Testis (tissue), 2 donors: ENCODE measurements at regions not wholly inside any gene's neighbourhood (a gene's known extent, or its start where the extent isn't known, plus 50 kb on each side); places are given as distances from the start of the nearest gene placed in this dataset.
"Not testable (repeated sequence)": the region's sequence is repeated elsewhere in the genome, so short reads cannot be mapped to it uniquely, and the experiment has no call there.

Experiments
- DNase-seq: peaks from one replicate; pipeline ENCODE4 v3.0.0-alpha.2; 2019
- H3K27ac ChIP-seq, 2 donors: fragments of 200-600 bp; sonication (generic); one replicate each; pipeline ENCODE4 v1.5.1; 2019
- H3K27me3 ChIP-seq: fragments of 200-600 bp; sonication (generic); one replicate; pipeline ENCODE4 v1.5.1; 2019
- H3K36me3 ChIP-seq: fragments of 200-600 bp; sonication (generic); one replicate; pipeline ENCODE4 v1.5.1; 2017; ENCODE audit warnings: low read depth; ENCODE audit errors: missing control alignments
- H3K4me1 ChIP-seq: fragments of 200-600 bp; sonication (generic); one replicate; pipeline ENCODE4 v1.5.1; 2019
- H3K4me3 ChIP-seq, 2 donors: fragments of 200-600 bp; sonication (generic); one replicate each; pipeline ENCODE4 v1.5.1; 2017 to 2019
- H3K9me3 ChIP-seq: fragments of 200-600 bp; sonication (generic); one replicate; pipeline ENCODE4 v1.5.1; 2017
- CTCF ChIP-seq, 3 experiments: fragments of 450-650 bp in 2 of 3; fragments of 200-600 bp in 1 of 3; sonication (generic) in 1 of 3; IDR thresholded peaks; one replicate each; pipeline ENCODE4 v1.5.1; 2016 to 2019; ENCODE audit warnings: antibody characterized with exemption in 3 of 3, mild to moderate bottlenecking in 2 of 3, moderate library complexity in 1 of 3
- POLR2A ChIP-seq: fragments of 450-650 bp; IDR thresholded peaks from one replicate; pipeline ENCODE4 v1.6.1; 2017; ENCODE audit warnings: antibody characterized with exemption, mild to moderate bottlenecking, moderate library complexity
- WGBS, 2 donors: methylation state at CpG; one replicate each; pipeline ENCODE4 v1.1.5; 2018; 5-methylcytosine and 5-hydroxymethylcytosine counted together
- intact Hi-C: fragments of 100-400 bp; cut with DNase I; formaldehyde crosslinking; loops from one replicate; pipeline ENCODE4 v1.15.1; 2023; ENCODE audit warnings: low total_unique reads

DNA sequence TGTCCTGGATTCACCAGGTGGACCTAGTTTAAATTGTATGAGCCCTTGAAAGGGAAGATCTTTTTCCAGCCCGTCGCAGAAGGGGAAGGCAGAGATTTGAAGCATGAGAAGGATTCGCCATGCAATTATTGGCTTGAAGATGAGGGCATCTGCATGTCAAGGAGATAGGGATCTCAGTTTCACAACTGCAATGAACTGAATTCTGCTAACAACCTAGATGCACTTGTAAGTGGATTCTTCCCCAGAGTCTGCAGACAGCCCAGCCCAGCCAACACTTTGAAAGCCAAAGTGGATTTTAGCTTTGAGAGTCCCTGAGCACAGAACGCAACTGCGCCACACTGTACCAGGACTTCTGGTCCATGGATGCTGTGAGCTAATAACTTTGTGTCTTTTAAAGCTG is 286.0 kb downstream of the TSN start:
- WGBS, 2 donors = 85 to 94% methylated on average over 5 of the region's 5 CpGs

GRCh38 chr2:122051659-122052058 is 296.2 kb downstream of the TSN start:
- intact Hi-C loops = not testable (repeated sequence)

More for the DNA sequence above, 286.0 kb downstream of the TSN start:
- Histone ChIP-seq H3K9me3 (no peaks in the 10 kb centered on the region), H3K4me1 (no peaks in the 10 kb centered on the region), H3K4me3 (no peak overlapping the region), H3K27me3 (no peaks in the 10 kb centered on the region), H3K36me3 (no peaks in the 10 kb centered on the region), H3K27ac (no peak overlapping the region)
- TF ChIP-seq CTCF (IDR thresholded peaks at IDR 0.05) = no peak
- no peak for TF ChIP-seq POLR2A
- no peak for DNase-seq
- intact Hi-C loops = no loop called here

GRCh38 chr2:122055521-122055931 is 300.1 kb downstream of the TSN start:
- WGBS, 2 donors = 29 to 33% methylated on average over 4 of the region's 4 CpGs
- no peak for DNase-seq
- intact Hi-C loops = no loop called here
- no peak for TF ChIP-seq POLR2A
- TF ChIP-seq CTCF (IDR thresholded peaks at IDR 0.05) = no peak
- Histone ChIP-seq H3K4me1 (no peaks in the 10 kb centered on the region), H3K9me3 (no peaks in the 10 kb centered on the region), H3K27ac (no peak overlapping the region), H3K27me3 (no peaks in the 10 kb centered on the region), H3K4me3 (no peak overlapping the region), H3K36me3 (no peaks in the 10 kb centered on the region)

More at GRCh38 chr2:122051659-122052058, 296.2 kb downstream of the TSN start:
- not testable (repeated sequence) for H3K36me3 ChIP-seq, H3K27me3 ChIP-seq, H3K4me1 ChIP-seq, H3K4me3 ChIP-seq, H3K9me3 ChIP-seq, DNase-seq, H3K27ac ChIP-seq
- WGBS, 2 donors = 86 to 94% methylated on average over 11 to 15 of the region's 20 CpGs

DNA sequence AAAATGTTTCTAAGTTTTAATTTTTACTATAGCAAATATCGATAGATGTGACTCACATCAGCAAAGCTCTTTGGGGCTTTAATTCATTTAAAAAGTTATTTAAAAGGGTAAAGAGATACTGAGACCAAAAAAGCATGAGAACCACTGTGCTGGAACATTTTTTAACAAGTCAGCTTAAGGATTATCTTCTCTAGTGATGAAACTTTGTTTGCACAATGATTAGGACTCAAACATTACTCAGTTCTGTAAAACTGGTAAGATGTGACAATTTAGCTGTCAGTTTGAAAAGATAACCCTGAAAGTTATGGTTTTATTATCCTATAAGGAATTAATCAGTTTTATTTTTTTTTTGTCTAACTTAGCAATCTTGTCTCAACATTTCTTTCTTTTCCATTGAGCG is 301.4 kb downstream of the TSN start:
- 61 to 77% methylated on average over 2 of the region's 2 CpGs for WGBS, 2 donors
- intact Hi-C loops = no loop called here

DNA sequence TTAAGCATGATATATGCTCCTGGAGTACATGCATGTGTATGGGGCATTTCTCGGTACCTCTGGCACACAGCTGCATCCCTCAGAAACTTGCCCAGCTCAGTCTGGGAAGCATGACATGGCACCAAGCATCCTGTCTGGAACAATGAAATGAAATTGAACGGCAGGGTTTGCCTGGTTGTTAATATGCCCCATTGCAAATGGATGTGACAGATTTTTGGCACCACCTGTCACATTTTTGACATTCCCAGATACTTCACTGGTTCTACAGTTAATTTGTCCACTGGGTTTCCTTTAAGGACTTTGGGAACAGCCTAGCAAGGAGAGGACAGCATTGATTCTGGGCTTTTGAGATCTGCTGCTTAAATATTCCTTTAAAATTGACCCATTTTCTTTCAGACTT is 305.8 kb downstream of the TSN start:
- Histone ChIP-seq H3K4me1 (no peaks in the 10 kb centered on the region), H3K4me3 (no peak overlapping the region), H3K27ac (no peak overlapping the region), H3K9me3 (no peaks in the 10 kb centered on the region), H3K27me3 (no peaks in the 10 kb centered on the region), H3K36me3 (no peaks in the 10 kb centered on the region)
- DNase-seq = no peak
- 80 to 86% methylated on average over 2 of the region's 2 CpGs for WGBS, 2 donors
- TF ChIP-seq CTCF (IDR thresholded peaks at IDR 0.05) (no peak), POLR2A (no peak)
- intact Hi-C loops = no loop called here

More for the DNA sequence above, 301.4 kb downstream of the TSN start:
- Histone ChIP-seq H3K27ac (no peak overlapping the region), H3K4me3 (no peak overlapping the region), H3K4me1 (no peaks in the 10 kb centered on the region), H3K9me3 (no peaks in the 10 kb centered on the region), H3K36me3 (no peaks in the 10 kb centered on the region), H3K27me3 (no peaks in the 10 kb centered on the region)
- TF ChIP-seq POLR2A (no peak), CTCF (IDR thresholded peaks at IDR 0.05) (no peak)
- DNase-seq = no peak
